DMS114 treated with DMSO at 0.1 percent for 48 hours (cell line): ENCODE measurements at regions not wholly inside any gene's neighbourhood (a gene's known extent, or its start where the extent isn't known, plus 50 kb on each side); places are given as distances from the start of the nearest gene placed in this dataset.

Experiments
- DNase-seq: peaks from one replicate; lab custom pipeline; 2025; ENCODE audit not compliant: unreplicated experiment; lab: John Stamatoyannopoulos, UW

GRCh38 chr20:20993372-20993771, 112.8 kb downstream of the LINC00237 start:
- no peak for DNase-seq

GRCh38 chr20:20992686-20993360, 113.3 kb downstream of the LINC00237 start:
- no peak for DNase-seq

- no peak for DNase-seq
These were observed 113.9 kb downstream of the LINC00237 start for GRCh38 chr20:20992277-20992676.

GRCh38 chr20:20989081-20989480, 117.1 kb downstream of the LINC00237 start:
- no peak for DNase-seq

GRCh38 chr20:20979934-20980333, 126.2 kb downstream of the LINC00237 start:
- no peak for DNase-seq

- no peak for DNase-seq
These were observed 128.4 kb downstream of the LINC00237 start for GRCh38 chr20:20977786-20978185.

- no peak for DNase-seq
These were observed 133.7 kb downstream of the LINC00237 start for GRCh38 chr20:20972490-20972889.

DNA sequence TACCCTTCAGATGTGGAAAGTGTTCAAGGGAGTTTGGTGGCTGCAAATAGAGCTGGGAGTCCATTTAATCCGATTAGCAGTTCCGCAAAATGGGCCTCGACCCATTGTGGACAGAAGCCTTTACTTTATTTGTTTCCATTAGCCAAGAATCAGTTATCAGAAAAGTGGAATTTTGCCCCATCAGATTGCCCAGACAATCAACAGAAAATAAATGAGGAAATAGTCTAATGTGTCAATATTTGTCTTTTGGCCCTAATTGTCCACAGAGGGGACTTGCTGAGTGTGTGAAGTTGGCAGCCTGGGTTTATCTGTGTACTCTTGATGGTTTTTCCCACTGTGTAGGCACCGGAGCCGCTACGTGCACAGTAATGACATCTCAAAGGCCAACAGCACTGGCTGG, 134.3 kb downstream of the LINC00237 start:
- no peak for DNase-seq

DNA sequence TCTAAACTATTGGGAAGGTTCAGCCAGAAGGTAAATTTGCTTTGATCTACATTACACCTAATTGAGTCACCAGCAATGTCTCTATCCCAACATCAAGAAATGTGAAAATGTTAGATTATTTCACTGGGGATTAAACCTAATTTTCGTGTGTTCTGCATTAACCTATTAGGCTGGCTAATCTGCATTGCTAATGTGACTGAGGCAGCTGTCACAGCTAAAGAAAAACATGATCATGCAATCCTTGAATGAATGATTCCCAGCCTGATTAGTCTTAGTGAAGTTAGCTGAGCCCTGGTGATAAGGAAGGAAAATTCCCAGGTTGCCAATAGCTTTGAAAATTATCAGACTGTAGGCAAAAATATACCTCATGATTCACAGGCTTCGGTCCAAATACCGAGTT, 135.3 kb downstream of the LINC00237 start:
- no peak for DNase-seq

DNA sequence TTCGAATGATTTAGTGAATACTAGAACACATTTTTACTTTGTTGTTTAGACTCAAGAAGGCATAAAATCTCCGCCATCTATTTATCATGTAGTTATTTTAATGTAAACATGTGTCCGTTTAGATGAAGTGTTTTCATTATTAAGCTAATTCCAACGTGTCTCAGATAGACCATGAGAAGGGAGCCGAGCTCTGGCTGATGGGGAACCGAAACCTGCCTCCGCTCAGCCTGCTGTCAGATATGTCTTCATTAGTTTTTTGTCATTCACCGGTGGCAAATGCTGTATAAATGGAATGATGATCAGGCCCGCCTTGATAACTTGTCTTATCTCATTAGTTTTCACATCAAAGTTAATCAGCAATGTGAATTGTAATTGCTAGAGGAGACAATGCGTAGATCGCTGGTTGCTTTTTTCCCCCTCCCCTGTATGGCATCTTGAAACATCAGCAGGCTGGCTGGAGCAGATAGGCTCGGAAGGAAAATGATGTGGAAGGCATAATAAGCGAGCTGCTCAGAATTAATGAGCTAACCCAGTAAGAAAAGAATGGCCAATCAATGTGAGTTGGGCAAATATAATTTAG, 136.4 kb downstream of the LINC00237 start:
- no peak for DNase-seq

- DNase-seq, result no peak
These were observed 138.5 kb downstream of the LINC00237 start for GRCh38 chr20:20967564-20968184.

DNA sequence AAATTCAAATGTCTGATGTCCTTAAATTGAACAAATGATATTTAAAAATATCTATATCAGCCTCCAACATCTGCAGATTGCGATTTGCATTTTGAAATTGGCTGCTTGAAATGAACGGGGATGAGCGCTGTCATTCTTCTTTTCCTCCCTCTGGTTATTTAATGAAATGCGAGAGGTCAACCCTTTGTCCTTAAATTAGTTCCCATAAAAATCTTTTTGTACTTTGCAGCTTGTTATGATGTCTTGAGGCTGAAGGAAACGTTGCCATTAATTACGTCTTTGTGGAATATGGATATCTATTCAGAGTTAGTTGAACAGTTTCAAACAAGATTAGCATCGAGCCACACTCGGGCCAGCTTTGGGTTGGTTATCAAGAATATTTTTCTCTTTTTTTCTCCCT, 140.0 kb downstream of the LINC00237 start:
- no peak for DNase-seq

- DNase-seq, result no peak
These were observed 147.0 kb downstream of the LINC00237 start for GRCh38 chr20:20959031-20959755.

GRCh38 chr20:20956513-20956931, 149.6 kb downstream of the LINC00237 start:
- no peak for DNase-seq

GRCh38 chr20:20955892-20956291, 150.3 kb downstream of the LINC00237 start:
- no peak for DNase-seq

DNA sequence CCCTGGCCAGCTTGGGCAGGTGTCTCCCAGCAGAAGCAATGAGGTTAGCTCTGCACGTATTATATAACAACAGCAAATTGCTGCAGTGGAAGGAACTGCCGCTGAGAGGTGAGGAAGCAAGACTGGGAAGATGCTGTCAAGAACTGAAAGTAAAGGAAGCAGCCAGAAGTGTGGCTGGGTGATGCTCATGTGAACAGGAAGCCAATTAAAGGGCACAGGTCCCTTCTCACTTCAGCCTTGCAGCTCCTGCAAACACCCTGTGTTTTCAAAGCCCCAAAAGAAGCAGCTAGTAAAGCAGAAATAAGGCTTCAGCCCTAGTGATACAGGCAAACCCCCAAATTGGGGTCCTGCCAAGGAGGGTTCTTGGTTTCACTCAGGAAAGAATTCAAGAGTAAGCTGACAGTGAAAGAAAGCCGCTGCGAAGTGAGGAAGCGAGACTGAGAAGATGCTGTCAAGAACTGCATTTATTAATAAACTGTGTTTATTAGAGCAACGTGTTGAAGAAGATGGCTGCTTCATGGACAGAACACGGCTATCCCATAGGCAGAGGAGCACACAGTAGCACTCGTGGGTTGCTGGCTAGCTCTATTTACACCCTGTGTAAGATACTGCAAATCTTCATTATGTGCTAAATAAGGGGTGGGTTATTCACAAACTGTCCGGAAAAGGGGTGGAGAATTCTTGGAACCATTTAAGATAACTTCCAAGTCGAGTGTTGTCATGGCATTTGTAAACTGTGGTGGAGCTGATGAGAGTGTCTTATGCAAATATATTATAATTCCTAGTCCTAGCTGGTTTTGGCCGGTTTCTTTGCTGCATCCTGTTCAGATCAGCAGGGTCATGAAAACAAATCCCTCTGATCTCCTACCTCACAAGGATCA, 152.2 kb downstream of the LINC00237 start:
- DNase-seq, result no peak

DNA sequence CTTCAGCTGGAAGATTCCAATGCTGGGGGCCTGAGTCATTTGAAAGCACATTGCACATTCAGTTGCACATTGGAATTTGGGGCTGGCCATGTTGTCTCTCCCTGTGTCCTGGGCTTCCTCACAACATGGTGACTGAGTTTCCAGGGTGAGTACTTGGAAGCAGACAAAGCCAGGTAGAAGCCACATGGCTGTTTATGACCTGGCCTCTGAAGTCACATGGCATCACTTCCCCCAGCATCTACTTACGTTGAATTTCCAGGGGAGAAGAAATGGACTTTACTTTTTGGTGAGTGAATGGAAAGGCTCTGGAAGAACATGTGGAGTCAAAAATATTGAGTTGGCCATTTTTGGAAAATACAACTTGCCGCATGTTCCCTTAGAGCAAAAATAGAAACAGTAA, 155.5 kb downstream of the LINC00237 start:
- DNase-seq, result no peak

GRCh38 chr20:20946122-20946759, 159.9 kb downstream of the LINC00237 start:
- DNase-seq, result no peak

DNA sequence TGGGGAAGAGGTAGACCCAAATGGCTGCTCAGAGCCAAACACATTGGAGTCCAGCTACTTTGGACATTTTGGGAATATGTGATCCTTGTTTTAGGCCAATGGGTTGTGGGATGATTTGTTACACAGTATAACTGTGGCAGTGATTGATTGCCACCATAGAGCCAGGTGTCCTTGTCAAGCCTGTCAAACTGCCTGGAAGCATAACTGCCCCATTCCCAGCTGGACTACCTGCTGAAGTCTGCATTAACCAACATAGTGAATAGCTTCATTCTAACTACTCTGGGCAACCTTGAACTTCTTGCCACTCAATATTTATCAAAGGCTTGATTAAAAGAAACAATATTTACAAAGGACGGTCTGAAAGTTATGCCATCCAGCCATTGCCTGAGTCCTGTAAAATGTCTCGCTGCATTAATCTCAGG, 164.7 kb downstream of the LINC00237 start:
- DNase-seq, result no peak

DNA sequence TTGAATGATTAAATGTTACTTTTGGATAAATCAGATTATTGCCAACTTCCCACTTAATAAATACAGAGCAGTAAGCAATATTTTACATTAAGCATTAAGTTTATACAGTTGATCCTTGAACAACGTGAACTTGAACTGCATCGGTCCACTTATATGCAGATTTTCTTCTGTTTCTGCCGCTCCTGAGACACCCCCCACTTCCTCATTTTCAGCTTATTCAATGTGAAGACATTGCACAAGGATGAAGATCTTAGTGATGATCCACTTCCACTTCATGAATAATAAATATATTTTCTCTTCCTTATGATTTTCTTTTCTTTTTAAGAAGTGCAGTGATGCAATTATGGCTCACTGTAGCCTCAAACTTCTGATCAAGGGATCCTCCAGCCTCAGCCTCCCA, 167.2 kb downstream of the LINC00237 start:
- no peak for DNase-seq
